HEK293 (cell line): ENCODE measurements at regions not wholly inside any gene's neighbourhood (a gene's known extent, or its start where the extent isn't known, plus 50 kb on each side); places are given as distances from the start of the nearest gene placed in this dataset.

ENCODE experiments used
- ZFHX2 ChIP-seq: fragments of 450-650 bp; formaldehyde crosslinking; conservative IDR thresholded peaks from 2 replicates; pipeline ENCODE4 v1.5.1; 2016; ENCODE audit warnings: missing biosample characterization, missing genetic modification characterization
- ZNF138 ChIP-seq: fragments of 450-650 bp; formaldehyde crosslinking; IDR thresholded peaks from 2 replicates; pipeline ENCODE4 v1.5.1; 2016; ENCODE audit warnings: missing biosample characterization, missing genetic modification characterization, borderline replicate concordance
- ZNF350 ChIP-seq: fragments of 450-650 bp; formaldehyde crosslinking; IDR thresholded peaks from 2 replicates; pipeline ENCODE4 v1.5.0; 2017; ENCODE audit warnings: missing biosample characterization, mild to moderate bottlenecking, missing genetic modification characterization

DNA sequence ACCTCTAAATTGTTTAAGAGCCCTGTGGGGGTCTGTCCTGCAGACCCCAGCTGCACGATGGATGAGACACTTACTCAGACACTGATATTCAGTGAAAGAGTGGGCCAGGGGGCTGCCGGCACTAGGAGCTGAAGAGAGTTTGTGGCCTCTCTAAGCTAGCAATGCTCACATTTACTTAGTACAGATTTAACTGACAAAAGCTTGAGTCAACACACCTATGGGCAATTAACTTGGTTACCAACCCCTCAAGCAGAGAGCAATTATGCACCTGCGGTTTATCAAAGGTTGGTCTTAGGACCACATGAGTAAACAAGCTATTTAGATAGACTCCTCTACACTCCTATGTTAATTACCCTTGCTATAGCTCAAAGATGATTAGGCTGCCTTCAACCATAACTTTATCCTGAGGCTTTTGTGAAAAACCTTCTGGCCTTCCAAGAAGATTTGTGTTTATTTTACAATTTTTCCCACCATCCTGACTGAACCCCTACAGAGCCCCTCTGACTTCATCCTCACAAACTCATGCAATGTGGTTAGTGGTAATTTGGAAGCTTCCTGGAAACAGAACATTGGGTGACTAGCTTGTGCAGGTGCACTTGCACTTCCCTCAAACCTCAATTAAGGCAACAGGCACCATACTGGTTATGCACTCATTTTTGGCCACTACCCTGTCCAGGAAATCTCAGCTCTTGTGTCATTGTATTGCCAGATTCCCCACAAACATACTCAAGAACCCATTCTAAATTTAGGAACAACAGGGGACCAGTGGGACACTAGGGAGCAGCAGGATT lies 234.4 kb upstream of the ITM2A start:
- TF ChIP-seq ZFHX2 (tag by site-specific recombination) (no peak), ZNF350 (tag by site-specific recombination) (no peak), ZNF138 (no peak)
